GM10266 (cell line): ENCODE measurements at regions not wholly inside any gene's neighbourhood (a gene's known extent, or its start where the extent isn't known, plus 50 kb on each side); places are given as distances from the start of the nearest gene placed in this dataset.
"Not testable (repeated sequence)": the region's sequence is repeated elsewhere in the genome, so short reads cannot be mapped to it uniquely, and the experiment has no call there.

Source experiments
- DNase-seq: peaks from one replicate; pipeline ENCODE4 v3.0.0; 2012; ENCODE audit errors: extremely low spot score
- TF ChIP-seq, protein P1 (sequence below): IDR thresholded peaks from 2 replicates; pipeline ENCODE4 v1.5.1; 2012; ENCODE audit warnings: mild to moderate bottlenecking, low read depth; ENCODE audit not compliant: control insufficient read depth, insufficient read depth; ENCODE audit errors: missing control alignments

DNA sequence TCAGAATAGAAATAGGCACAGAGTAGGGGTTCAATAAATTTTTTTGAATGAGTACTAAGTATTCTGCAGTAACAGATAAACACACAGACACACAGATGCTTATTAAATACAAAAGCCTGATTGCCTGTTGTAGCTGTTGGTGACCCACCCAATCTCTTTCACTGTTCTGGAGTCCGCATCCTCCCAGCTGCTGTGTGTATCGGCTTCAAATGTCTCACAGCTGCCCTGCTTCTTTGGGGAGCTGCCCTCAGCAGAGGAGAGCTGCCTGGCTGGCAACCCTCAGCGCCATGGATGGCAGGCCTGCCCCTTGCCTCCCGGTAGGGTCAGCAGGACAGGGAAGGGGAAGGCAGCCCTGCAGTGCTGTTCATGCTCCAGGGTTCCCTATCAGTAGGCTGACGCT is 50.5 kb upstream of the PRNP start:
- no peak for DNase-seq
- TF ChIP-seq, protein P1, sequence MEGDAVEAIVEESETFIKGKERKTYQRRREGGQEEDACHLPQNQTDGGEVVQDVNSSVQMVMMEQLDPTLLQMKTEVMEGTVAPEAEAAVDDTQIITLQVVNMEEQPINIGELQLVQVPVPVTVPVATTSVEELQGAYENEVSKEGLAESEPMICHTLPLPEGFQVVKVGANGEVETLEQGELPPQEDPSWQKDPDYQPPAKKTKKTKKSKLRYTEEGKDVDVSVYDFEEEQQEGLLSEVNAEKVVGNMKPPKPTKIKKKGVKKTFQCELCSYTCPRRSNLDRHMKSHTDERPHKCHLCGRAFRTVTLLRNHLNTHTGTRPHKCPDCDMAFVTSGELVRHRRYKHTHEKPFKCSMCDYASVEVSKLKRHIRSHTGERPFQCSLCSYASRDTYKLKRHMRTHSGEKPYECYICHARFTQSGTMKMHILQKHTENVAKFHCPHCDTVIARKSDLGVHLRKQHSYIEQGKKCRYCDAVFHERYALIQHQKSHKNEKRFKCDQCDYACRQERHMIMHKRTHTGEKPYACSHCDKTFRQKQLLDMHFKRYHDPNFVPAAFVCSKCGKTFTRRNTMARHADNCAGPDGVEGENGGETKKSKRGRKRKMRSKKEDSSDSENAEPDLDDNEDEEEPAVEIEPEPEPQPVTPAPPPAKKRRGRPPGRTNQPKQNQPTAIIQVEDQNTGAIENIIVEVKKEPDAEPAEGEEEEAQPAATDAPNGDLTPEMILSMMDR = no peak

DNA sequence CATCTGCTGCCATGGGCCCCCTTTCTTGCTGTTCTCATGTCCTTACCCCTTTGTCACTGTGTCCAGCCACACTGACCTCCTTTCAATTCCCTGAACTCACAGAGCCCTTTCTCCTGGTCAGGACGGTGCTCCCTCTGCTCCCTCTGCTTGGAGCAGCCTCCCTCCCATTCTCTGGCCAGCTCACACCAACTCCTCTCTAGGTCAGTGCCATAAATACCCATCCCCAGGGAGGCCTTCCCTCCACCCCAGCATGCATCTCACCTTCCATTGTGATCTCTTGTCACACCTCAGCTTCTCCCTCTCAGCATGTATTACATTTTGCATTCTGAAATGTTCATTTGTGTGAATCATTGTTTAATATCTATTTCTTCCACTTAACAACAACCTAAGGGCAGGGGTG is 50.9 kb upstream of the PRNP start:
- TF ChIP-seq, protein P1 = no peak
- no peak for DNase-seq

DNA sequence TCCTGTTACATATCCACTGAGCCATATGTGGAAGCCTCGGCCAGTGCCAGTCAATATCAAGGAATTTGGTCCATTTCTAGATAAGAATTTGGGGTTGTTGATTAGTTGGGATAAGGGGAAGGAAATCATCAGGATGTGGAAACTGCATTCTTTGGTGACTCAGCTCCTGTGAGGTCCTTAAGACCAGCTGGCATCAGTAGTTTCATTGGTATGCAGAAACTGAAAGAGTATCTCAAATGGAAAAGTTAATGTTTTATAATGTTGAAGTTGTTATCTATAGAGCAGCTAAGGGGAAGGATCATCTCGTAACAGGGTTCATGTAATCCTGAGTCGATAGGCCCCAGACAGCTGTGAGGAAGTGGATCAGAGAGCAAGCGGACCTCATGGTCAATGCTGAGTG is 52.5 kb upstream of the PRNP start:
- TF ChIP-seq, protein P1 = no peak
- no peak for DNase-seq

DNA sequence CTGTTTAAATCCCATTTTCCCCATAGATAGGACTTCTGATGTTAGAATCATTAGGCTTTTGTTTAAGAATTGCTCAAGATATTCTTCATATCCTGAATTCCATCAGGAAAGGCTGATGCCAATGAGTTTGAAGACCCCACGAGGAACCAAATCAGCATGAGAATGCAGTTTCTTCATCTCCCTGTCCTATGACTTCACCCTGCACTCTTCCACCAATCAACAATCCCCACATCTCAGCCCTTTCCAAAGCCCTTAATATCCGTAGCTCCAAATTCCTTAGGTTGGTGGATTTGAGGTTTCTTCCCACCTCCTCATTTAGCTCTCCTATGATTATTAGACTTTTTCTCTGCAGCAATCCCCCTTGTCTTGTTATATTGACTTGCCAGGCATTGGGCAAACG is 52.9 kb upstream of the PRNP start:
- DNase-seq = no peak
- TF ChIP-seq, protein P1 = no peak

DNA sequence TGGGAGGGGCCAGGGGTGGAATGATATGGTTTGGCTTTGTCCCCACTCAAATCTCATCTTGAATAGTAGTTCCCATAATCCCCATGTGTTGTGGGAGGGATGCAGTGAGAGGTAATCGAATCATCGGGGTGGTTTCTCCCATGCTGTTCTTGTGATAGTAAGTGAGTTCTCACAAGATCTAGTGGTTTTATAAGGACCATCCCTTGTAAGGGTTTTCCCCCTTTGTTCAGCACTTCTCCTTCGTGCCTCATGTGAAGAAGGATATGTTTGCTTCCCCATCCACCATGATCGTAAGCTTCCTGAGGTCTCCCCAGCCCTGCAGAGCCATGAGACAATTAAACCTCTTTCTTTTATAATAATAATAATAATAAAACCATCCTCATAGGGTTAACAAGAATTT is 53.4 kb upstream of the PRNP start:
- TF ChIP-seq, protein P1 = no peak
- no peak for DNase-seq

DNA sequence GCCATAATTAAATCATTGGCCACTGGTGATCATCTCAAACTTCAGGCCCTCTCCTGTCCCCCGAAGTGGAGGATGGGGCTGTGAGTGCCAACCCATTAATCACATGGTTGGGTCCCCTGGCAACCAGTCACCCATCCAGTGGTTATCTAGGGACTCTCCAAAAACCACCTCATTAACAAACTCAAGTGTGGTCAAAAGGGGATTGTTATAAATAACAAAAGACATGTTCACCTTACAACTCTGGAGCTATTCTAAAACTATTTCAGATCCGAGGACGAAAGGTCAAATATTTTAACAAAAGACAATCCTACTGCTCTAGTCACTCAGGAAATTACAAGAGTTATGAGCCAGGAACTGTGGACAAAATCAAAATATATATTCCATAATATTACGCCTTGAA is 60.0 kb upstream of the PRNP start:
- DNase-seq = no peak
- TF ChIP-seq, protein P1 = no peak

DNA sequence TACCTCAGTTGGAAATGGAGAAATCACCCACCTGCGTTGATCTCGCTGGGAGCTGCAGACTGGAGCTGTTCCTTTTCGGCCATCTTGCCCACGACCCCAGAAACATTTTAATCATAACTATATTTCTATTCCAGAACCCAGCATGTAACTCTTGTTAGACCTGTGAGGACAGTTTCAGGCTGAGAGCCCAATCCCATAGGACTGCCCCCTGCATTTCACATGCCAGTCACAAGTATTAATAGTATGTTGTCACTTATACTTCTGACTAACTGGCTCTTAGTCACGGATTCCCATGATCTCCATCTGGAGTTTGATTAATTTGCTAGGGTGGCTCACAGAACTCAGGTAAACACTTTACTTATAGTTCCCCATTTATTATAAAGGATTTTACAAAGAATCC is 60.6 kb upstream of the PRNP start:
- TF ChIP-seq, protein P1 = no peak
- no peak for DNase-seq

DNA sequence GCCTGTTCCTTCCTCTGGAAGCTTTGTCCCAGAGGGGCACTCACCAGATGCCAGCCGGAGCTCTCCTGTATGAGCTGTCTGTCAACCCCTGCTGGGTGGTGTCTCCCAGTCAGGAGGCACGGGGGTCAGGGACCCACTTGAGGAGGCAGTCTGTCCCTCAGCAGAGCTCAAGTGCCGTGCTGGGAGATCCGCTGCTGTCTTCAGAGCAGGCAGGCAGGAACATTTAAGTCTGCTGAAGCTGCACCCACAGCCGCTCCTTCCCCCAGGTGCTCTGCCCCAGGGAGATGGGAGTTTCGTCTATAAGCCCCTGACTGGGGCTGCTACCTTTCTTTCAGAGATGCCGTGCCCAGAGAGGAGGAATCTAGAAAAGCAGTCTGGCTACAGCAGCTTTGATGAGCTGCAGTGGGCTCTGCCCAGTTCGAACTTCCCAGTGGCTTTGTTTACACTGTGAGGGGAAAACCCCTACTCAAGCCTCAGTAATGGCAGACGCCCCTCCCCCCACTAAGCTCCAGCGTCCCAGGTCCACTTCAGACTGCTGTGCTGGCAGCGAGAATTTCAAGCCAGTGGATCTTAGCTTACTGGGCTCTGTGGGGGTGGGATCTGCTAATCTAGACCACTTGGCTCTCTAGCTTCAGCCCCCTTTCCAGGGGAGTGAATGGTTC is 61.5 kb upstream of the PRNP start:
- not testable (repeated sequence) for DNase-seq

DNA sequence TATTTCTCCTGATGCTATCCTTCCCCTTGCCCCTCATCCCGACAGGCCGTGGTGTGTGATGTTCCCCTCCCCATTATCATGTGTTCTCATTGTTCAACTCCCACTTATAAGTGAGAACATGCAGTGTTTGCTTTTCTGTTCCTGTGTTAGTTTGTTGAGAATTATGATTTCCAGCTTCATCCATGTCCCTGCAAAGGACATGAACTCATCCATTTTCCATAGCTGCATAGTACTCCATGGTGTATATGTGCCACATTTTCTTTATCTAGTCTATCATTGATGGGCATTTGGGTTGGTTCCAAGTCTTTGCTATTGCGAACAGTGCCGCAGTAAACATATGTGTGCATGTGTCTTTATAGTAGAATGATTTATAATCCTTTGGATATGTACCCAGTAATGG is 67.1 kb upstream of the PRNP start:
- not testable (repeated sequence) for DNase-seq
